Parathyroid adenoma (tissue), 2 donors: ENCODE measurements at regions not wholly inside any gene's neighbourhood (a gene's known extent, or its start where the extent isn't known, plus 50 kb on each side); places are given as distances from the start of the nearest gene placed in this dataset.
A peak's percentile ranks its signal among the peaks of the same experiment; 100 is the strongest.

Source experiments
- H2AFZ ChIP-seq: fragments of 300-600 bp; sonication (generic); one replicate; pipeline ENCODE4 v1.7.0; 2017; ENCODE audit warnings: antibody characterized with exemption, mild to moderate bottlenecking
- H3K27ac ChIP-seq: fragments of 300-600 bp; sonication (generic); one replicate; pipeline ENCODE4 v1.7.0; 2017
- H3K27me3 ChIP-seq: fragments of 300-600 bp; sonication (generic); one replicate; pipeline ENCODE4 v1.7.0; 2017; ENCODE audit warnings: low read length; ENCODE audit not compliant: control insufficient read depth, insufficient read depth
- H3K36me3 ChIP-seq: fragments of 300-600 bp; sonication (generic); one replicate; pipeline ENCODE4 v1.7.0; 2017; ENCODE audit warnings: low read length; ENCODE audit not compliant: control insufficient read depth, insufficient read depth
- H3K4me1 ChIP-seq: fragments of 300-600 bp; sonication (generic); one replicate; pipeline ENCODE4 v1.7.0; 2017; ENCODE audit warnings: control low read depth
- H3K4me2 ChIP-seq: fragments of 300-600 bp; sonication (generic); one replicate; pipeline ENCODE4 v1.7.0; 2017; ENCODE audit warnings: low read length
- H3K4me3 ChIP-seq: fragments of 300-600 bp; sonication (generic); one replicate; pipeline ENCODE4 v1.7.0; 2017; ENCODE audit warnings: low read depth, low read length
- H3K79me2 ChIP-seq: fragments of 300-600 bp; sonication (generic); one replicate; pipeline ENCODE4 v1.7.0; 2017; ENCODE audit warnings: control low read depth
- H3K9ac ChIP-seq: fragments of 300-600 bp; sonication (generic); one replicate; pipeline ENCODE4 v1.7.0; 2017; ENCODE audit warnings: mild to moderate bottlenecking
- H3K9me3 ChIP-seq: fragments of 300-600 bp; sonication (generic); one replicate; pipeline ENCODE4 v1.7.0; 2017; ENCODE audit warnings: low read length; ENCODE audit not compliant: control insufficient read depth
- CTCF ChIP-seq: fragments of 300-600 bp; sonication (generic); IDR thresholded peaks from one replicate; pipeline ENCODE4 v1.7.0; 2017; ENCODE audit warnings: antibody characterized with exemption, mild to moderate bottlenecking
- donor health status: primary hyperparathyroidism.

GRCh38 chr11:119533921-119534736, 111.2 kb upstream of the THY1 start:
- Histone ChIP-seq H3K36me3 (no peaks in the 10 kb centered on the region), H3K27ac (no peak overlapping the region), H3K9me3 (no peaks in the 10 kb centered on the region), H3K4me1 (no peaks in the 10 kb centered on the region), H2AFZ (no peak overlapping the region), H3K27me3 (no peaks in the 10 kb centered on the region), H3K4me2 (no peak overlapping the region), H3K9ac (no peak overlapping the region), H3K4me3 (no peak overlapping the region), H3K79me2 (no peaks in the 10 kb centered on the region)
- peak; percentile 79 for TF ChIP-seq CTCF

GRCh38 chr11:119533462-119533861, 110.5 kb upstream of the THY1 start:
- Histone ChIP-seq H3K27me3 (no peaks in the 10 kb centered on the region), H3K9ac (no peak overlapping the region), H3K9me3 (no peaks in the 10 kb centered on the region), H3K4me3 (no peak overlapping the region), H2AFZ (no peak overlapping the region), H3K27ac (no peak overlapping the region), H3K4me1 (no peaks in the 10 kb centered on the region), H3K36me3 (no peaks in the 10 kb centered on the region), H3K79me2 (no peaks in the 10 kb centered on the region), H3K4me2 (no peak overlapping the region)
- no peak for TF ChIP-seq CTCF

GRCh38 chr11:119532551-119532950, 109.6 kb upstream of the THY1 start:
- H3K9ac ChIP-seq: no peak overlapping the region
- no peak overlapping the region for H2AFZ ChIP-seq
- H3K36me3 ChIP-seq: no peaks in the 10 kb centered on the region
- H3K9me3 ChIP-seq: no peaks in the 10 kb centered on the region
- TF ChIP-seq CTCF: no peak
- H3K4me2 ChIP-seq: no peak overlapping the region
- H3K4me1 ChIP-seq: no peaks in the 10 kb centered on the region
- H3K27ac ChIP-seq: no peak overlapping the region
- no peak overlapping the region for H3K4me3 ChIP-seq
- H3K79me2 ChIP-seq: no peaks in the 10 kb centered on the region
- no peaks in the 10 kb centered on the region for H3K27me3 ChIP-seq

GRCh38 chr11:119531623-119532022, 108.7 kb upstream of the THY1 start:
- no peak overlapping the region for H3K27ac ChIP-seq
- H3K4me2 ChIP-seq: no peak overlapping the region
- H3K79me2 ChIP-seq: no peaks in the 10 kb centered on the region
- TF ChIP-seq CTCF: no peak
- no peak overlapping the region for H3K9ac ChIP-seq
- H3K36me3 ChIP-seq: no peaks in the 10 kb centered on the region
- no peaks in the 10 kb centered on the region for H3K4me1 ChIP-seq
- H3K27me3 ChIP-seq: no peaks in the 10 kb centered on the region
- no peaks in the 10 kb centered on the region for H3K9me3 ChIP-seq
- no peak overlapping the region for H2AFZ ChIP-seq
- no peak overlapping the region for H3K4me3 ChIP-seq

- Histone ChIP-seq H3K4me2 (no peak overlapping the region), H3K9ac (no peak overlapping the region), H3K27ac (no peak overlapping the region), H3K4me3 (no peak overlapping the region), H2AFZ (no peak overlapping the region), H3K4me1 (no peaks in the 10 kb centered on the region), H3K9me3 (no peaks in the 10 kb centered on the region), H3K36me3 (no peaks in the 10 kb centered on the region), H3K27me3 (no peaks in the 10 kb centered on the region), H3K79me2 (no peaks in the 10 kb centered on the region)
- TF ChIP-seq CTCF: no peak
Measured at GRCh38 chr11:119531056-119531455, 108.1 kb upstream of the THY1 start.
